GM12878 (cell line): ENCODE measurements at regions not wholly inside any gene's neighbourhood (a gene's known extent, or its start where the extent isn't known, plus 50 kb on each side); places are given as distances from the start of the nearest gene placed in this dataset.

Source experiments
- CREB1 ChIP-seq: IDR thresholded peaks from 2 replicates; pipeline ENCODE4 v1.6.1; 2012; ENCODE audit warnings: low read depth, mild to moderate bottlenecking, inconsistent platforms
- CTCF ChIP-seq, 3 experiments: IDR thresholded peaks in 2 of 3; conservative IDR thresholded peaks in 1 of 3; 2 replicates each; pipeline ENCODE4 v1.5.1; 2011; ENCODE audit warnings: low read depth in 3 of 3, low read length in 3 of 3, mild to moderate bottlenecking in 3 of 3, control low read depth in 2 of 3, moderate library complexity in 2 of 3, inconsistent platforms in 1 of 3, mixed read lengths in 1 of 3; ENCODE audit not compliant: control insufficient read depth in 2 of 3, insufficient read depth in 1 of 3; ENCODE audit errors: extremely low read depth in 1 of 3
- POLR2AphosphoS2 ChIP-seq: IDR thresholded peaks from 2 replicates; pipeline ENCODE4 v1.6.1; 2011; ENCODE audit warnings: low read depth, mild to moderate bottlenecking, low read length, improper control_type of control experiment, moderate library complexity

- TF ChIP-seq CTCF (IDR thresholded peaks at IDR 0.05 in 2 of 3, conservative IDR thresholded peaks at IDR 0.05 in 1 of 3; ENCODE audit: control insufficient read depth in 2 of 3, extremely low read depth in 1 of 3, insufficient read depth in 1 of 3, low read depth in 3 of 3, low read length in 3 of 3) = no peak
- TF ChIP-seq POLR2AphosphoS2 = no peak
- TF ChIP-seq CREB1 = no peak
These were observed 309.6 kb upstream of the KLF3 start for GRCh38 chr4:38354421-38354820.
